ENCODE measurements at regions not wholly inside any gene's neighbourhood (a gene's known extent, or its start where the extent isn't known, plus 50 kb on each side); places are given as distances from the start of the nearest gene placed in this dataset.

- TF ChIP-seq, protein P1, sequence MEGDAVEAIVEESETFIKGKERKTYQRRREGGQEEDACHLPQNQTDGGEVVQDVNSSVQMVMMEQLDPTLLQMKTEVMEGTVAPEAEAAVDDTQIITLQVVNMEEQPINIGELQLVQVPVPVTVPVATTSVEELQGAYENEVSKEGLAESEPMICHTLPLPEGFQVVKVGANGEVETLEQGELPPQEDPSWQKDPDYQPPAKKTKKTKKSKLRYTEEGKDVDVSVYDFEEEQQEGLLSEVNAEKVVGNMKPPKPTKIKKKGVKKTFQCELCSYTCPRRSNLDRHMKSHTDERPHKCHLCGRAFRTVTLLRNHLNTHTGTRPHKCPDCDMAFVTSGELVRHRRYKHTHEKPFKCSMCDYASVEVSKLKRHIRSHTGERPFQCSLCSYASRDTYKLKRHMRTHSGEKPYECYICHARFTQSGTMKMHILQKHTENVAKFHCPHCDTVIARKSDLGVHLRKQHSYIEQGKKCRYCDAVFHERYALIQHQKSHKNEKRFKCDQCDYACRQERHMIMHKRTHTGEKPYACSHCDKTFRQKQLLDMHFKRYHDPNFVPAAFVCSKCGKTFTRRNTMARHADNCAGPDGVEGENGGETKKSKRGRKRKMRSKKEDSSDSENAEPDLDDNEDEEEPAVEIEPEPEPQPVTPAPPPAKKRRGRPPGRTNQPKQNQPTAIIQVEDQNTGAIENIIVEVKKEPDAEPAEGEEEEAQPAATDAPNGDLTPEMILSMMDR (IDR thresholded peaks at IDR 0.05) = no peak
- no peak for TF ChIP-seq POLR2A (IDR thresholded peaks at IDR 0.05)
These were observed 211.2 kb downstream of the UQCRFS1 start for GRCh38 chr19:29001597-29002245.
